HAP-1 (cell line): ENCODE measurements at regions not wholly inside any gene's neighbourhood (a gene's known extent, or its start where the extent isn't known, plus 50 kb on each side); places are given as distances from the start of the nearest gene placed in this dataset.

Experiments used
- DNase-seq, 2 experiments: peaks; one replicate each; pipeline ENCODE4 v3.0.0-alpha.2; 2016 to 2020; ENCODE audit warnings: low spot score in 2 of 2
- H3K27me3 ChIP-seq: fragments of 250-450 bp; sonication (Bioruptor Pico); 2 replicates; pipeline ENCODE4 v1.5.1; 2020; ENCODE audit warnings: low read depth, mild to moderate bottlenecking, moderate library complexity
- H3K36me3 ChIP-seq: fragments of 250-450 bp; sonication (Bioruptor Pico); replicated peaks from 2 replicates; pipeline ENCODE4 v1.5.1; 2020; ENCODE audit warnings: mild to moderate bottlenecking
- H3K4me1 ChIP-seq: fragments of 250-450 bp; sonication (Bioruptor Pico); 2 replicates; pipeline ENCODE4 v1.5.1; 2020; ENCODE audit warnings: mild to moderate bottlenecking
- H3K4me3 ChIP-seq: fragments of 250-450 bp; sonication (Bioruptor Pico); 2 replicates; pipeline ENCODE4 v1.5.1; 2020; ENCODE audit warnings: mild to moderate bottlenecking, moderate library complexity
- H3K9me3 ChIP-seq: fragments of 250-450 bp; sonication (Bioruptor Pico); 2 replicates; pipeline ENCODE4 v1.5.1; 2020; ENCODE audit warnings: mild to moderate bottlenecking, moderate library complexity
- in situ Hi-C: fragments of 300-500 bp; cut with MboI; formaldehyde crosslinking; loops from 3 replicates; pipeline ENCODE4 v1.14.3; 2020; ENCODE audit warnings: low sequenced_read_pairs, inconsistent platforms, mixed read lengths

- Histone ChIP-seq H3K4me3 (no peak overlapping the region), H3K36me3 (no peaks in the 10 kb centered on the region), H3K4me1 (no peaks in the 10 kb centered on the region), H3K9me3 (no peaks in the 10 kb centered on the region), H3K27me3 (no peaks in the 10 kb centered on the region)
- in situ Hi-C loops: no loop called here
- DNase-seq: no peak
Measured at GRCh38 chr6:2447318-2447920, 202.0 kb upstream of the GMDS start.

GRCh38 chr6:2441601-2442475 lies 196.4 kb upstream of the GMDS start:
- no peak overlapping the region for H3K4me3 ChIP-seq

GRCh38 chr6:2440516-2440915 lies 195.1 kb upstream of the GMDS start:
- Histone ChIP-seq H3K4me3 (no peak overlapping the region), H3K27me3 (peaks cover 2% of the 10 kb centered on the region; the same call in 1 of the 2 replicates), H3K9me3 (no peaks in the 10 kb centered on the region), H3K36me3 (no peaks in the 10 kb centered on the region), H3K4me1 (no peaks in the 10 kb centered on the region)
- in situ Hi-C loops: no loop called here
- no peak for DNase-seq

More at GRCh38 chr6:2441601-2442475, 196.4 kb upstream of the GMDS start:
- in situ Hi-C loops: no loop called here
- DNase-seq: no peak
- no peaks in the 10 kb centered on the region for H3K36me3 ChIP-seq
- peaks cover 2% of the 10 kb centered on the region; the same call in 1 of the 2 replicates for H3K27me3 ChIP-seq
- H3K4me1 ChIP-seq: no peaks in the 10 kb centered on the region
- no peaks in the 10 kb centered on the region for H3K9me3 ChIP-seq

DNA sequence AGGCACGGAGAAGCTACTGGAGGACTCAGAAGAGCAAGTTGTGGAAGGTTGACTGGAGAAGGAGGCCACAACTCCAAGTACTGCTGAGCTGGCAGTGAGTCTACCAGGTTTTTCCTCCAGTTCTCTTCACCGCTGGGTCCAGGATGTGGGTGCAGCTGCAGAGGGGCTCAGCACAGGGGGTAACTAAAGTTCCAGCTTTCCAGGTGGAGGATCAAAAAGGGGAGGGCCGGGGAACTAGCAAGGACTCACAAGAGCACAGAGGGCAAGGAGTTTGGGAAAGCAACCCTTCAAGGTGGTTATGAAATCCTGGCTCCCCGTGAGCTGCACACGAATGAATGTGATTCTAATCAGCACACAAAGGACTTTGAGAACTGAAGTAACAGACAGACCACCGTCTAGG lies 194.2 kb upstream of the GMDS start:
- Histone ChIP-seq H3K4me3 (no peak overlapping the region), H3K9me3 (no peaks in the 10 kb centered on the region), H3K36me3 (no peaks in the 10 kb centered on the region), H3K4me1 (no peaks in the 10 kb centered on the region), H3K27me3 (peaks cover 2% of the 10 kb centered on the region; the same call in 1 of the 2 replicates)
- no peak for DNase-seq
- in situ Hi-C loops: no loop called here

- peaks cover 2% of the 10 kb centered on the region; the same call in 1 of the 2 replicates for H3K27me3 ChIP-seq
- in situ Hi-C loops: no loop called here
- no peaks in the 10 kb centered on the region for H3K4me1 ChIP-seq
- no peaks in the 10 kb centered on the region for H3K9me3 ChIP-seq
- no peak for DNase-seq
- no peaks in the 10 kb centered on the region for H3K36me3 ChIP-seq
- no peak overlapping the region for H3K4me3 ChIP-seq
Measured at GRCh38 chr6:2439082-2439481, 193.7 kb upstream of the GMDS start.

DNA sequence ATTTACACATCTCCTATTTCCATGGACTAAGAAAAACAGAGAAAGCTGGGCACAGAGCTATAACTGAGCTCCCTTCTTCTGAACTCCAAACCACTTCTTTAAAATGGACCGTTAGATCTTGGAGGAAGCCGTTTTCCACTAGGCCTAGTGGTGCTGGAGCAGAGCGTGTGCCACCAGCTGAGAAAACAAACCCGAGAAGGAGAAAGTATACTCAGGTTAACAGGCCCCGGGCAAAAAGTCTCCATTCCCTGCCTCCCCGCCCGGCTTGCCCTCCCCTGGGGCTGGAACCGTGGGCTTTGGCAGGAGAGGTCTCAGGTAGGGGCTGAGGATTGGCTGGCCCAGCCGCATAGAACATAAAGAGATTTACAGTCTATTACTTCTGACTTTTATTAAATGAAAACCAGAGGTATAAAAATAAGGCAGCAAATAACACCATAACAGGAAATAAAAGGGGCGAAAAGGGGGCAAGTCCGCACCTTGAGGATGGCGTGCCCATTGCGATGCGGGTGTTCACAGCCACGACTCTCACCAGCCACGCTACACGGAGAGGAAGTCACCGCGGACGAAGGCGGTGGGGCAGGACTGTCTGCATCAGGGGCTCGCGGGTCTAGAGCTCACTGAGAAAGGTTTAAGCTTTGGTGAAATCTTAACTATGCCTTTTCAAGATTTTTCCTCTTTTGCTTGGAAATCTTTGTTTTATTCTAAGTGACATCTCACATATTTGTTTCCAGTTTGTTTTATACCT lies 191.2 kb upstream of the GMDS start:
- Histone ChIP-seq H3K36me3 (no peaks in the 10 kb centered on the region), H3K9me3 (no peaks in the 10 kb centered on the region), H3K4me3 (no peak overlapping the region), H3K4me1 (no peaks in the 10 kb centered on the region), H3K27me3 (peaks cover 2% of the 10 kb centered on the region; the same call in 1 of the 2 replicates)
- no peak for DNase-seq
- in situ Hi-C loops: no loop called here

DNA sequence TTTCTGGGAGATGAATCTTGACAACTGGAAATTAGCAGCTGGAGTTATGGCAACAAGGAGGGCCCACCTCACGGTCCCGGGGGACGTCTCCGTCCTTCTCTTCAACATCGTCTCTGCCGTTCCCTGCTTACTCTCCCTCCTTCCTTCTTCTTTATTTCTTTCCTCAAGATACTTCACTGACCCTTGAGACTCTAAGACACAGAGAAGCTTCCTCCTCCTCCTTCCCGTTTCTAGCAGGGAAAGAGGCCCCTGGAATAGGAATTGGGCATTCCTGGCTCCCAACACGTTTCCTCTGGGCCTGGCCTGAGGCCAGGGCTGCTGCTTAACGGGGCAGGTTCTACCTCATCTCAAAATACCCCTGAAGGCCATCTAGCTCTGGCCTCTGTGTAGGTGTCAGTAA lies 189.9 kb upstream of the GMDS start:
- H3K36me3 ChIP-seq: no peaks in the 10 kb centered on the region
- in situ Hi-C loops: no loop called here
- H3K9me3 ChIP-seq: no peaks in the 10 kb centered on the region
- H3K27me3 ChIP-seq: no peaks in the 10 kb centered on the region
- H3K4me1 ChIP-seq: no peaks in the 10 kb centered on the region
- DNase-seq: no peak
- no peak overlapping the region for H3K4me3 ChIP-seq

DNA sequence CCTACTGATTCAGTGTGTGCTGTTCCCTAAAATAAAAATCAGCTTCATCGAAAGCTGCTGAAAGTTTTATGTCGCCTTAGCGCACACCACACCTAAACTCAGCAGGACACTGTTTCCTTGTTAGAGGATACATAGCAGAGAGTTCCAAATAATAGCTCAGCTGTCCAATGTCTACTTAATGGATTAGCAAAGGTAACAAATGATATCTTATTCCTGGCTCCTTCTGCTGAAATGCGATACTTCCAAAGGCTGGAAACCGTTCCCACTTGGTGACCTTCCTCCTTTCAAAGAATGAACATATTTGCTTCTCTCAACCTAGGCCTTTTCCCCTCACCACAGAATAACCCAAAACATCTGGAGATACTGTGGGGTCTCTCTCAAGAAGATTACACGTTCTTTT lies 189.5 kb upstream of the GMDS start:
- DNase-seq: no peak
- H3K27me3 ChIP-seq: no peaks in the 10 kb centered on the region
- in situ Hi-C loops: no loop called here
- H3K36me3 ChIP-seq: no peaks in the 10 kb centered on the region
- H3K9me3 ChIP-seq: no peaks in the 10 kb centered on the region
- H3K4me3 ChIP-seq: no peak overlapping the region
- no peaks in the 10 kb centered on the region for H3K4me1 ChIP-seq

DNA sequence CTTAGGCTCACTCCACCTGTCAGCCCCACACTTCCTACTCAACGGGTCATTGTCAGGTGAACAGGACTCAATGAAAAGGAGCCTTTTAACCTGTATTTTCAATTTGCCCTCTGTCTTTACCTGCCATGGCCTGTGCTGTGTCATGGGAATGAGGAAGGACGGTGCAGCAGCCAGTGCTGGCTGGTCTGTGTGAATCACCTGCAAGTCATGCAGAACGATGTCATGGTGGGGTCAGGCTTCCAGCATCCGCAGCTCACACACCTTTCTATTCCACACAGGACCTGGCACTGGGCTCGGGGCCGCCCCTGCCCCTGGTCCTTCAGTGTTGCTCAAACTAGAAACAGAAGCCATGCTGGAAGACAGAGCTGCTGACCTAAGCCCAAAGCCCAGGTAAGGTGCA lies 188.7 kb upstream of the GMDS start:
- no peaks in the 10 kb centered on the region for H3K4me1 ChIP-seq

GRCh38 chr6:2433711-2434110 lies 188.3 kb upstream of the GMDS start:
- Histone ChIP-seq H3K27me3 (no peaks in the 10 kb centered on the region), H3K9me3 (no peaks in the 10 kb centered on the region), H3K36me3 (no peaks in the 10 kb centered on the region), H3K4me3 (no peak overlapping the region), H3K4me1 (no peaks in the 10 kb centered on the region)
- in situ Hi-C loops: no loop called here
- no peak for DNase-seq

More for the DNA sequence above, 188.7 kb upstream of the GMDS start:
- H3K27me3 ChIP-seq: no peaks in the 10 kb centered on the region
- H3K36me3 ChIP-seq: no peaks in the 10 kb centered on the region
- DNase-seq: no peak
- in situ Hi-C loops: no loop called here
- no peaks in the 10 kb centered on the region for H3K9me3 ChIP-seq
- H3K4me3 ChIP-seq: no peak overlapping the region

- Histone ChIP-seq H3K36me3 (no peaks in the 10 kb centered on the region), H3K4me3 (no peak overlapping the region), H3K9me3 (no peaks in the 10 kb centered on the region), H3K4me1 (no peaks in the 10 kb centered on the region), H3K27me3 (no peaks in the 10 kb centered on the region)
- in situ Hi-C loops: no loop called here
- DNase-seq: no peak
Measured at GRCh38 chr6:2433266-2433665, 187.9 kb upstream of the GMDS start.

GRCh38 chr6:2432292-2432691 lies 186.9 kb upstream of the GMDS start:
- Histone ChIP-seq H3K4me3 (no peak overlapping the region), H3K36me3 (no peaks in the 10 kb centered on the region), H3K27me3 (no peaks in the 10 kb centered on the region), H3K4me1 (no peaks in the 10 kb centered on the region), H3K9me3 (no peaks in the 10 kb centered on the region)
- DNase-seq: no peak
- in situ Hi-C loops: no loop called here

DNA sequence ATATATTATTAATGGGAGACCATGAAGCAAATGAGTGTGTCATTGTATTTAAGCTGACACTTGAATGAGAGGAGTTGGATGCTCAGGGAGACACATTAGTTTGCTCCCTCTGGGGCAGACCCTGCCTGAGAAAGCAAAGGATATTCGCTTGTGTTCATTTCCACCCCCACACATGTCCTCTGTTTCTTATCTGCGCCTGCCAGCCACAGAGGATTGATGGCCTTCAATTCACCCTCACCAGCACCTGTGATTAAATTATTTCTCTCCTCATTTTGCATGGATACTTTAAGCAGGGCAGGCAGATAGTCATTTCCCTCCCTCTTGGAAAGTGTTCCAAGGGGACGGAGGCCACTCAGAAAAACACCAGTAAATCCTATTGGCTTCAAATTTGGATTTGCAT lies 185.2 kb upstream of the GMDS start:
- Histone ChIP-seq H3K4me3 (no peak overlapping the region), H3K9me3 (no peaks in the 10 kb centered on the region), H3K36me3 (no peaks in the 10 kb centered on the region), H3K4me1 (no peaks in the 10 kb centered on the region), H3K27me3 (no peaks in the 10 kb centered on the region)
- in situ Hi-C loops: no loop called here
- no peak for DNase-seq

DNA sequence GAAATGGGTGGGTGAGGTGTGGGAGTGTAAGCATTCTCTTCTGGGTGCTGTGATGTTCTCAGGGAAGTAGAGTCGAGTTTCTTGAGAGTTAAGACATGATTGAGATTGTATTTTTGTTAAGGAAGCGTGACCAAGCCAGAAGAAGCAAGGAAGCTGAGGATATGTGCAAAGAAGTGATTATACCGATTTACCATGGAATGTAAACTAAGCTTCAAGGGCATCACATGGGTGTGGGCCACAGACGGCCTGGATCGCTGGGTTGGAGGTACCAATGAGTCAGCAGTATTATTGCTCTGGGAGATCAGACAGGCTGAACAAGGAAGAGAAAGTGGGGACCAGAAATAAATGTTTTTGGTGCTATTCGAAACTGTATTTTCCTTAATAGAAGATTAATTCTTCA lies 184.1 kb upstream of the GMDS start:
- 0 out of 2 replicates have a peak, but pooled peaks cover 2% of the 10 kb centered on the region for H3K27me3 ChIP-seq
- H3K36me3 ChIP-seq: no peaks in the 10 kb centered on the region
- in situ Hi-C loops: no loop called here
- no peak for DNase-seq
- H3K4me1 ChIP-seq: no peaks in the 10 kb centered on the region
- no peak overlapping the region for H3K4me3 ChIP-seq
- H3K9me3 ChIP-seq: no peaks in the 10 kb centered on the region
